ENCODE measurements at regions not wholly inside any gene's neighbourhood (a gene's known extent, or its start where the extent isn't known, plus 50 kb on each side); places are given as distances from the start of the nearest gene placed in this dataset.

GRCh38 chr9:18073002-18073401 is 401.0 kb upstream of the ADAMTSL1 start:
- no peak overlapping the region for H3K4me3 ChIP-seq (ENCODE audit: low read length)
- H3K36me3 ChIP-seq (ENCODE audit: control insufficient read depth, insufficient read depth, low read length): no peaks in the 10 kb centered on the region
- no peak overlapping the region for H3K27ac ChIP-seq (ENCODE audit: low read depth, low read length)
- H3K9ac ChIP-seq (ENCODE audit: low read length): no peak overlapping the region
- no peaks in the 10 kb centered on the region for H3K4me1 ChIP-seq (ENCODE audit: control insufficient read depth, insufficient read depth, low read length)
- H3K27me3 ChIP-seq (ENCODE audit: control insufficient read depth, insufficient read depth, low read length): no peaks in the 10 kb centered on the region

- no peaks in the 10 kb centered on the region for H3K4me1 ChIP-seq (ENCODE audit: control insufficient read depth, insufficient read depth, low read length)
- no peaks in the 10 kb centered on the region for H3K36me3 ChIP-seq (ENCODE audit: control insufficient read depth, insufficient read depth, low read length)
- H3K27me3 ChIP-seq (ENCODE audit: control insufficient read depth, insufficient read depth, low read length): no peaks in the 10 kb centered on the region
- no peak overlapping the region for H3K9ac ChIP-seq (ENCODE audit: low read length)
- H3K4me3 ChIP-seq (ENCODE audit: low read length): no peak overlapping the region
- no peak overlapping the region for H3K27ac ChIP-seq (ENCODE audit: low read depth, low read length)
Measured at GRCh38 chr9:18074041-18074440, 399.9 kb upstream of the ADAMTSL1 start.

GRCh38 chr9:18075253-18075952 is 398.6 kb upstream of the ADAMTSL1 start:
- Histone ChIP-seq H3K4me3 (ENCODE audit: low read length) (no peak overlapping the region), H3K36me3 (ENCODE audit: control insufficient read depth, insufficient read depth, low read length) (no peaks in the 10 kb centered on the region), H3K9ac (ENCODE audit: low read length) (no peak overlapping the region), H3K27me3 (ENCODE audit: control insufficient read depth, insufficient read depth, low read length) (no peaks in the 10 kb centered on the region), H3K27ac (ENCODE audit: low read depth, low read length) (no peak overlapping the region), H3K4me1 (ENCODE audit: control insufficient read depth, insufficient read depth, low read length) (no peaks in the 10 kb centered on the region)

GRCh38 chr9:18077941-18078678 is 395.8 kb upstream of the ADAMTSL1 start:
- no peaks in the 10 kb centered on the region for H3K36me3 ChIP-seq (ENCODE audit: control insufficient read depth, insufficient read depth, low read length)
- no peak overlapping the region for H3K9ac ChIP-seq (ENCODE audit: low read length)
- H3K4me3 ChIP-seq (ENCODE audit: low read length): no peak overlapping the region
- H3K4me1 ChIP-seq (ENCODE audit: control insufficient read depth, insufficient read depth, low read length): no peaks in the 10 kb centered on the region
- no peaks in the 10 kb centered on the region for H3K27me3 ChIP-seq (ENCODE audit: control insufficient read depth, insufficient read depth, low read length)
- no peak overlapping the region for H3K27ac ChIP-seq (ENCODE audit: low read depth, low read length)

- Histone ChIP-seq H3K4me1 (ENCODE audit: control insufficient read depth, insufficient read depth, low read length) (no peaks in the 10 kb centered on the region), H3K36me3 (ENCODE audit: control insufficient read depth, insufficient read depth, low read length) (no peaks in the 10 kb centered on the region), H3K27me3 (ENCODE audit: control insufficient read depth, insufficient read depth, low read length) (no peaks in the 10 kb centered on the region), H3K9ac (ENCODE audit: low read length) (no peak overlapping the region), H3K4me3 (ENCODE audit: low read length) (no peak overlapping the region), H3K27ac (ENCODE audit: low read depth, low read length) (no peak overlapping the region)
Measured at GRCh38 chr9:18092138-18092537, 381.8 kb upstream of the ADAMTSL1 start.

- no peak overlapping the region for H3K4me3 ChIP-seq (ENCODE audit: low read length)
- H3K27ac ChIP-seq (ENCODE audit: low read depth, low read length): no peak overlapping the region
- no peaks in the 10 kb centered on the region for H3K27me3 ChIP-seq (ENCODE audit: control insufficient read depth, insufficient read depth, low read length)
- H3K4me1 ChIP-seq (ENCODE audit: control insufficient read depth, insufficient read depth, low read length): no peaks in the 10 kb centered on the region
- no peaks in the 10 kb centered on the region for H3K36me3 ChIP-seq (ENCODE audit: control insufficient read depth, insufficient read depth, low read length)
- H3K9ac ChIP-seq (ENCODE audit: low read length): no peak overlapping the region
Measured at GRCh38 chr9:18106006-18106560, 367.9 kb upstream of the ADAMTSL1 start.

GRCh38 chr9:18109675-18110074 is 364.3 kb upstream of the ADAMTSL1 start:
- H3K36me3 ChIP-seq (ENCODE audit: control insufficient read depth, insufficient read depth, low read length): no peaks in the 10 kb centered on the region
- H3K27me3 ChIP-seq (ENCODE audit: control insufficient read depth, insufficient read depth, low read length): no peaks in the 10 kb centered on the region
- no peak overlapping the region for H3K9ac ChIP-seq (ENCODE audit: low read length)
- no peak overlapping the region for H3K27ac ChIP-seq (ENCODE audit: low read depth, low read length)
- H3K4me1 ChIP-seq (ENCODE audit: control insufficient read depth, insufficient read depth, low read length): no peaks in the 10 kb centered on the region
- no peak overlapping the region for H3K4me3 ChIP-seq (ENCODE audit: low read length)

GRCh38 chr9:18111146-18111545 is 362.8 kb upstream of the ADAMTSL1 start:
- H3K27me3 ChIP-seq (ENCODE audit: control insufficient read depth, insufficient read depth, low read length): no peaks in the 10 kb centered on the region
- no peaks in the 10 kb centered on the region for H3K36me3 ChIP-seq (ENCODE audit: control insufficient read depth, insufficient read depth, low read length)
- H3K4me1 ChIP-seq (ENCODE audit: control insufficient read depth, insufficient read depth, low read length): no peaks in the 10 kb centered on the region
- H3K4me3 ChIP-seq (ENCODE audit: low read length): no peak overlapping the region
- H3K27ac ChIP-seq (ENCODE audit: low read depth, low read length): no peak overlapping the region
- no peak overlapping the region for H3K9ac ChIP-seq (ENCODE audit: low read length)

GRCh38 chr9:18114559-18115475 is 359.1 kb upstream of the ADAMTSL1 start:
- Histone ChIP-seq H3K36me3 (ENCODE audit: control insufficient read depth, insufficient read depth, low read length) (no peaks in the 10 kb centered on the region), H3K9ac (ENCODE audit: low read length) (no peak overlapping the region), H3K4me1 (ENCODE audit: control insufficient read depth, insufficient read depth, low read length) (no peaks in the 10 kb centered on the region), H3K27ac (ENCODE audit: low read depth, low read length) (no peak overlapping the region), H3K27me3 (ENCODE audit: control insufficient read depth, insufficient read depth, low read length) (no peaks in the 10 kb centered on the region), H3K4me3 (ENCODE audit: low read length) (no peak overlapping the region)

GRCh38 chr9:18118268-18118667 is 355.7 kb upstream of the ADAMTSL1 start:
- Histone ChIP-seq H3K36me3 (ENCODE audit: control insufficient read depth, insufficient read depth, low read length) (no peaks in the 10 kb centered on the region), H3K27me3 (ENCODE audit: control insufficient read depth, insufficient read depth, low read length) (no peaks in the 10 kb centered on the region), H3K4me1 (ENCODE audit: control insufficient read depth, insufficient read depth, low read length) (no peaks in the 10 kb centered on the region), H3K9ac (ENCODE audit: low read length) (no peak overlapping the region), H3K27ac (ENCODE audit: low read depth, low read length) (no peak overlapping the region), H3K4me3 (ENCODE audit: low read length) (no peak overlapping the region)

- H3K4me3 ChIP-seq (ENCODE audit: low read length): no peak overlapping the region
- H3K9ac ChIP-seq (ENCODE audit: low read length): no peak overlapping the region
- H3K36me3 ChIP-seq (ENCODE audit: control insufficient read depth, insufficient read depth, low read length): no peaks in the 10 kb centered on the region
- H3K27me3 ChIP-seq (ENCODE audit: control insufficient read depth, insufficient read depth, low read length): no peaks in the 10 kb centered on the region
- no peak overlapping the region for H3K27ac ChIP-seq (ENCODE audit: low read depth, low read length)
- no peaks in the 10 kb centered on the region for H3K4me1 ChIP-seq (ENCODE audit: control insufficient read depth, insufficient read depth, low read length)
Measured at GRCh38 chr9:18122171-18122570, 351.8 kb upstream of the ADAMTSL1 start.

GRCh38 chr9:18124760-18125159 is 349.2 kb upstream of the ADAMTSL1 start:
- H3K36me3 ChIP-seq (ENCODE audit: control insufficient read depth, insufficient read depth, low read length): no peaks in the 10 kb centered on the region
- H3K27me3 ChIP-seq (ENCODE audit: control insufficient read depth, insufficient read depth, low read length): no peaks in the 10 kb centered on the region
- H3K4me1 ChIP-seq (ENCODE audit: control insufficient read depth, insufficient read depth, low read length): peaks cover 6% of the 10 kb centered on the region
- H3K27ac ChIP-seq (ENCODE audit: low read depth, low read length): no peak overlapping the region
- no peak overlapping the region for H3K4me3 ChIP-seq (ENCODE audit: low read length)
- H3K9ac ChIP-seq (ENCODE audit: low read length): no peak overlapping the region
